ENCODE measurements at regions not wholly inside any gene's neighbourhood (a gene's known extent, or its start where the extent isn't known, plus 50 kb on each side); places are given as distances from the start of the nearest gene placed in this dataset.
"Not testable (repeated sequence)": the region's sequence is repeated elsewhere in the genome, so short reads cannot be mapped to it uniquely, and the experiment has no call there.

DNA sequence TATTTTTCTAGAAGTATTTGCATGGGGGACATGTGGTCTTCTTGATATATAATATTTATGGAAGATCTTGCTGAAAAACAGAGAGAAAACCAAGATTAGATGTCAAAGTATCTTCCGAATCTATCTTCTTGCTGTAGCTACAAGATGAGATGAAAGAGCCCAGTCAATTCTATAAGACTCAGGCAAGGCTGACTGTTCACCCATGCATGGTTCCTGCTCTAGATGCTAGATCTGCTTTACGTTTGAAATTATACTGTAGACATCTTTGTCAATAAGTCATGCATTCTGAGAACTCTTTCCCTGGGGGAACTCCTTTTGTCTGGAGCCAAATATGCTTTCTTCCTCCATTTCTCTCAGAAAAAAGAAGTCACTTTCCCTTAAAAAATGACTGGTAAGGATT, 1292.0 kb downstream of the XPNPEP1 start:
- no peak for DNase-seq

DNA sequence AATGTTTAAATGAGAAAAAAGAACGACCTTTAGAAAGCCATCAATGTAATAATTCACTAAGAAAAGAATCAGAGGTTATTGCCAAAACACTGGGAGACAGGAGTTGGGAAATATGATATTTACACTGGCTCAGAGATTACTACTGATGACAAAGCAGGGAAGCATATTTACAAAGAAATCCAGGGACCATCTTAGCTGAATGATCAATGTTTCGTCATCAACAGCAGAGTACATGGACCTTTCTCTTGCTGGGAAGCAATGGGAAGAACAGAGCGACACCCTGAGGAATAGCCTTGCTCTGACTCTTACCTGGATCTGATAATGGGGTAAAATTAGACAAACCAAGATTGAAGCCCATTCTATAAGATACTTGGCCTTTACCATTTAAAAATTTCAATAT, 1293.5 kb downstream of the XPNPEP1 start:
- DNase-seq: no peak

DNA sequence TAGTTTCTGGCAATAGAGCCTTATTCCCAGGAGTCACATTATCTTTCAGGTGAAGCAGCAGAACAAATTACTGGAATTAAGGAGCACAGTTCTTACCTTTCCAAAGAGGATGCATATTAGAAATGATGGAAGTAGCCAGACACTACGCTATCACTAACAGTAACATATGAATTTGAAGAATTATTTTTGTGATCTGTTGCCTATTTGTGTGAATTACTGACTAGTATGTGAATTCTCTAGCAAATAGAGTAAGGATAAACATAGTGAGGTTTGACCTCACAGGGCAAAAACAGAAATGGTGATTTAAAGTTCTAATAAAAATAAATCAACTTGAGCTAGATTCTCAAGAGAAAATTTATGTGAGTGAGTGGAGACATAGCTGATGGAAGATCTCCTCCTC, 1299.3 kb downstream of the XPNPEP1 start:
- no peak for DNase-seq

DNA sequence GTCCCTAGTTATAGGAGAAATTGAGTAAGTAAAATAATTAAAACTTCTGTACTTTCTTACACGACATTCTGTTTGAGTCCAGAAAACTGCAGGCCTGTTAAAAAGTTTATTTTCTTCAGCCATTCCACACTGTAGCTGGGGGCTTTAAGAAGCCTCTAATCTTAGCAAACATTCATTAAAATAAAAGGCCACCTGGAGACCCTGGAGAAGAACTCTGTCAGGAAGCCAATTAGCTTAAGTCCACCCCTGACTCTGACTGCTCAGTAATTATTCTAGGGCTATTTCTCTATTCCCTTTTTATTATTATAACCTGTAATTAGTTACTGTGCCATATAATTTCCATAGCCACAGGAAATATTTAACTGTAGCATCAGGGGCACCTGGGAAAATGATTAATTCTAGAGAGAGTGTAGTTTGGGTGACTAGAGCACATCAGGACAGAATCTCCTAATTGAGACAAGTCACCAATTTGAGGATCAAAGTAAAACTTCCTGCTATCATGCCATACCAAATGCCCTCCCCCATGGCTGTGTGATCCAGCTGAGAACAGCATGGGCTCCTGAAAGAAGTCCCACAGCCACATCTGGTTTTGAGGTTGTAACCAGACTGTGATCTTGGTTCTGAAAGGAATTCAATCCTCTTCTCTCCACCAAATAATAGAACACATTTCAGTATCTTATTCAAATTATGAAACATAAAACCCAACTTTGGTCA, 1302.3 kb downstream of the XPNPEP1 start:
- DNase-seq: no peak

DNA sequence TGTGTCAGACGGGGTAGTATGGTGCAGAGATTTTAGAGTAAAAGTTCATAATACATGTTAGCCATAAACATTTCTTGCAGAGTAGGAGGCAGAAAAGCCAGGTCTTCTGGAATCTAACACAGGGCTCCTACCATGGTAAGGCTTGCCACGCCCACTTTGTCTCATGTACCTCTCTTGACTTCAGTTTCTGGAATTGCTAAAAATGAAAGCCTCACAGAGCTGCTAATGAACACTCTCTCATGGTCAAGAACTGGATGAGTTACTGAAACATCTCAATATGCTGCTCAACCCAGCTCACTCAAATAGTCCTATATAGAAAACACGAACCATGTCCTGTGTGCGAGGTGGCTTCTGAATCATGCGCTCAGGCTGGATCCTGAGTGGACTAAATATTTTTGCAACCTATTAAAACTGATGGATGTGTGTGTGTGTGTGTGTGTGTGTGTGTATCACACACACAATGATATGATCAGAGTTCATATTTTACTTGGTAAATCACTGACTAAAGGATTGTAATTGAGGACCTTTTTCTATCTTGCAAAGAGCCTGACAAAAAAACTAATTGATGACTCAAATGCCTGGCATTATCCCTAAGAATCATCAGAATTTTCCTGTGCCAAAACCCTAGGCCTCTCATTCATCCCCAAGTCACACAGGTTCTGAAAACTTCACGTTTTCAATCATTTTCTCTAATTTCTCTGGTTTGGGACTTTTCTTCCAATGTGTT, 1306.6 kb downstream of the XPNPEP1 start:
- DNase-seq: no peak

DNA sequence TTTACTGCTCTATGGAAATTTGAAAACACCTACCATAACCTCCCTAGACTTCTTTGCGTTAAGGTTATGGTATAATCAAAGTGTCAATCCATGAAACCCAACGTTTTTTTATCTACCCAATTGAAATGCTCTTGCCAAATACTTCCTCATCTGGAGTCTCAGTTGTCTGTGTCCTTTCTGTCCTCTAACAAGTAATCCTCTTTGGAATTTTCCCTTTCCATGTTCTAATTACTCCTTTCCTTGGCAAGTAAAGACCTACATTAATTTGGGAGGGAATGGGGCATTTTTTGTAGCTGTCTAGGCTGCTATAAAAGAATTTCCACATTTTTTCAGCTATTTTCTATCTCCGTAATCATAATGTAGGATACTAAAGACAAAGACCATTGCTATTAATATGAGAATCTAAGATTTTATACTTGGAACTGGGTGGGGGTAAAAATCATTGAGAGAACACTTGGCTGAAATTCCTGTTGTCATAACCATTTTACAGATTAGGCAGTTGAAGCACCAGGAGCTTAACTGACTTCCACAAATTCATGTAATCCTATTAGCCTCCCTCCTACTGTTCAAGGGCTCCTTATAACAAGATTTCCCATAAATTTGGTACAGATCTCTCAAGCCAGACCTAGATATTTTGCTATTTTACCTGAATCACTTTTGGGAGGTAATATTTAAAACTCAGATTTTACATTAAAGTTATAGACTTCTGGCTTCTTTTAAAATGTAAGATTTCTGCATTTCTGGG, 1307.6 kb downstream of the XPNPEP1 start:
- DNase-seq: no peak

DNA sequence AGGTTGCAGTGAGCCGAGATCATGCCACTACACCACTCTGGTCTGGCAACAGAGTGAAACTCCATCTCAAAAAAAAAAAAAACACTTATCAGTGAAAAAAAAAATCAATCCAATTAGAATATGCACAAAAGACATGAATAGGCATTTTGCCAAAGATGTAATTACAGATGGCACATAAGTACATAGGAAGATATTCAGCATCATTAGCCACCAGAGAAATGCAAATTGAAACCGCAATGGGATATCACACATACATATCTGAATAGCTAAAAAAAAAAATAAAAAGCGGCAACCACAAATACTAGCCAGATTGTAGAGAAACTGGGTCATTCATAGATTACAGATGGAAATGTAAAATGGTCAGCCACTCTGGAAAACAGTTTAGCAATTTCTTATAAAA, 1310.8 kb downstream of the XPNPEP1 start:
- DNase-seq: no peak

DNA sequence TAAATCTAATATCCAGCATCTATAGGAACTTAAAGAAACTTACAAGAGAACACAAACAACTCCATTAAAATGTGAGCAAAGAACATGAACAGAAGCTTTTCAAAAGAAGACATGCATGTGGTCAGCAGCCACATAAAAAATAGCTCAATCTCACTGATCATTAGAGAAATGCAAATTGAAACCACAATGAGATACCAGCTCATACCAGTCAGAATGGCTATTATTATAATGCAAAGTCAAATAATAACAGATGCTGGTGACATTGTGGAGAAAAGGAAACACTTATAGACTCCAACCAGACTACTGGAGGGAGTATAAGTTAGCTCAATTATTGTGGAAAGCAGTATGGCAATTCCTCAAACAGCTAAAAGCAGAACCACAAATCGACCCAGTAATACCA, 1314.5 kb downstream of the XPNPEP1 start:
- no peak for DNase-seq

DNA sequence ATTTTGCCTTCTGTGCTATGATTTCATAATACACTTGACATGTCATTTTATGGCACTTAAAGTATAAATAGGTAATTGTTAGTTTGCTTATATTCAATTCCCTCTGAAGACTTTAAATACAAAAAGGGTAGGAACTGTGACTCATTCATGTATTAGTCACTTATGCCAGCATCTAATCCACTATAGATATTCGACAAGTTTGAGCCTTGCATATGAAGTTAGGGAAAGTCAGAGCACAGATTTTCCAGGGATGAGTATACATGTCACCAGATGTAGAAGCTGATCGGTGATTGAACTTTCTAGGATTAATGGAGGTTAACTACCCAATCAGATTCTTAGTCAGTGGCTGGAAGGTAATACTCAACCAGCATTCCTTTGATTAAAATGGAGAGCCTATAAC, 1321.5 kb downstream of the XPNPEP1 start:
- DNase-seq: no peak

DNA sequence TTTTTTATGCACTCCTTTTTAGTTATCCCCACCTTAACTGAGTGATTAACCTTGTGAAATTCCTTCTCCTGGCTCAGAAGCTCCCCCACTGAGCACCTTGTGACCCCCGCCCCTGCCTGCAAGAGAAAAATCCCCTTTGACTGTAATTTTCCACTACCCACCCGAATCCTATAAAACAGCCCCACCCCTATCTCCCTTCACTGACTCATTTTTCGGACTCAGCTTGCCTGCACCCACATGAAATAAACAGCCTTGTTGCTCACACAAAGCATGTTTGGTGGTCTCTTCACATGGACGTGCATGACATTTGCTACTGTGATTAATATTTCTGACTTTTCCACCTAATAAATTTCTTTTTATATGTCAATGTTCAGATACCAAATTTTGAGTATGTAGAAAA, 1322.8 kb downstream of the XPNPEP1 start:
- DNase-seq: not testable (repeated sequence)

DNA sequence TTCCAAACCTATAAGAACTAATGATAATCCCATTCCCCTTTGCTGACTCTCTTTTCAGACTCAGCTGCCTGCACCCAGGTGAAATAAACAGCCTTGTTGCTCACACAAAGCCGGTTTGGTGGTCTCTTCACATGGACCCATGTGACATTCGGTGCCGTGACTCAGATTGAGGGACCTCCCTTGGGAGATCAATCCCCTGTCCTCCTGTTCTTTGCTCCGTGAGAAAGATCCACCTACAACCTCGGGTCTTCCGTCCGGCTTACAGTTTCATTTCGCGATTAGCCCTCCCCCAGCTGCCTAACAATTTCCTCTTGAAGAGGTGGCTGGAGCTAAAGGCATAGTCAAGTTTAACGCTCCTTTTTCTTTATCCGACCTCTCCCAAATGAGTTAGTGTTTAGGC, 1324.0 kb downstream of the XPNPEP1 start:
- not testable (repeated sequence) for DNase-seq

DNA sequence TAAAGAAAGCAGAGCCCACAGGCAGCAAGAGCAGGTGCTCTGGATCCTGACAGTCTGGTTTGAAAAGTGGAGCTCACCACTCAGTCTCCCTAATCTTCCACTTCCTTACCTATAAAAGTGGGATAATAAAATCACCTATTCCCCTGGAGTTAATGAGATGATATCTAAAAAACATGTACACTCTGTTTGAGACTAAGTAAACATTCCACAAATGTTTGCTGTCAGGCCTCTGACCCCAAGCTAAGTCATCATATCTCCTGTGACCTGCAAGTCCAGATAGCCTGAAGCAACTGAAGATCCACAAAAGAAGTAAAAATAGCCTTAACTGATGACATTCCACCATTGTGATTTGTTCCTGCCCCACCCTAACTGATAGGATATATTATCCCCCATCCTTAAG, 1324.5 kb downstream of the XPNPEP1 start:
- no peak for DNase-seq

DNA sequence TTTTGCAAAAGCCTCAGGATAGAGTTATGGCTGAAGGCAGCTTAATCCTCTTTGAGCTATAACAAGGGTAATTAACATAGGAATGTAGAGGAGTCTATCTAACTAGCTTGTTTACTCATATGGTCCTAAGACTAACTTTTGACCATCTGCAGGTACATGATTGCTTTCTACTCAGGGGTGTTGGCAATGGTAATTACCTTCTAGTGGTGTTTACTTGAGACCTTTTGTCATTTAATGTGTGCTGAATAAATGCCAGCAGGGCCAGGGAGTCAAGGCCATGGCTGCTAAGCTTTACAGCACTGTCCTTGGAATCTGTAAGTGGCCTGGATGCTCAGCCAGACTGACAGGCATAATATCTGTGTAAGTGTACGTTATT, 1325.0 kb downstream of the XPNPEP1 start:
- no peak for DNase-seq

DNA sequence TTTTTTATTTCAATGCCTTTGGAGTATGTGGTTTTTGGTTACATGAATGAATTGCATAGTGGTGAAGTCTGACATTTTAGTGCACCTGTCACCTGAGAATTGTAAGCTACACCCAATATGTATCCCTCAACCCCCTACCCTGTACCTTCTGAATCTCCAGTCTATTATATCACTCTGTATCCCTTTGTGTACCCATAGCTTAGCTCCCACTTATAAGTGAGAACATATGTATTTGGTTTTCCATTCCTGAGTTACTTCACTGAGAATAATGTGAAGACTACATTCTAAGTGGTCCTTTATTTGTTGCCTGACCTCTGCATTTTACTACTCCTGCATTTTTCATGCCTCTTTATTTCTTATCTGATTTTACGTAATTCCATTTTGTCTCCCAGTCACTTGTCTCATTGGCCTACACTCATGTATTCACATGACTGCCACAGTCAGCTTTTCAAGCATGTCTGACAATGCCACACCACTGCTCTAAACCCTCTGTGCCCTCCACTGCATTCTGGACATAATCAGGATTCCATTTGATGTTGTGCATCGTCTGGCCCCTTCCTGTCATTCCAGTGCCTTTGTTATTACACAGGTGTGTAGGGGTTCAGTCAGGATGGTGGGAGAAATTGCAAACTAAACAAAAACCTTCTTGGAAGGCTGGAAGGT, 1325.5 kb downstream of the XPNPEP1 start:
- DNase-seq: no peak

DNA sequence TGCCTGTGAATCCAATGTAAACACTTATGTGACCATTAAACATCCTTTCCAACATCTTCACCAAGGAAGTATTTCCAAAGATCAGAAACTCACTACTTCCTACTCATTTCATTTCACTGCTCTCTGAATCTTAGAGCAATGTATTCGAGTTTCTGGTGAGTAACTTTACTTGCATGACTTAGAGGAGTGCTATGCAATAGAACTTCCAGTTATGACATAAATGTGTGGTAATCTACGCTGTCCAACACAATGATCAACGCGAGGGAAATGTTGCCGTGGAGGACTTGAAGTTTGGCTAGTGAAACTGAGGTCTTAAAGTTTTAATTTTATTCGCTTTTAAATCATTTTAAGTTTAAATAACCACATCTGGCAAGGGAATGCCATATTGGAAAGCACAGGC, 1326.3 kb downstream of the XPNPEP1 start:
- DNase-seq: no peak

DNA sequence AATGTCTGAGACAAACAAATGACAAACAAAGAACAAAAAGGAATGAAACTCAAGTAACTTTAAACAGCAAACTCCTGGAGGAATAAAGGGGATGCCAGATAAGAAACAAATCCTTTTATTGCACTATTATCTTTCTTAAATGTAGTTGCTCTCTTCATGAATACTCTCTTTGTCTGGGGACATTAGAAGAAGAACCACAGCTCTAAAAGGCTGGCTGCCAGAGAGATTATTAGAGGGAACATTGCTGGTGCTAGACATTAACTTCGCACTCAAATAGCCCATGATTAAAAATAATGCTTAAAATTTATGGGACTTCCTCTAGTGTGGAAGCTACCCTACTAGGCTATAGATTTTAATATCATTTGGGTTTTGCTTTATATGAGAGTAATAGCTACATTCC, 1330.4 kb downstream of the XPNPEP1 start:
- no peak for DNase-seq

DNA sequence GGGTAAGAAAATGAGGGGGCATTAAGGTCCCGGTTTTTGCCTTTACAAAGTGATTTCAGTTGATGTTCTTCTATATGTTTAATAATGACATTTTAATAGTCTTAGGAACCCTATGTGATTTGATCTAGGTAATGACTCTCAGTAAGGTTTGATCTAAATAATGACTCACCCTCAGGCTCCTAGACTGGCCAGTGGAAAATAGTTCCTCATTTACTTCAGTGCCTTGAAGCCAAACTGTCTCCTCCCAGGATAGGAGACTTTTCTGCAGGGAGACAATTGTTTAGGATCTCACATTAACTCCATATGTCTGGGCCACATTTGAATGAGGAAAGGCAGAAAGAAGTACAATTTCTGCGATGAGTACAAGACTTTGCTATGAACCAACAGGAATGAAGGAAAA, 1331.9 kb downstream of the XPNPEP1 start:
- DNase-seq: no peak

DNA sequence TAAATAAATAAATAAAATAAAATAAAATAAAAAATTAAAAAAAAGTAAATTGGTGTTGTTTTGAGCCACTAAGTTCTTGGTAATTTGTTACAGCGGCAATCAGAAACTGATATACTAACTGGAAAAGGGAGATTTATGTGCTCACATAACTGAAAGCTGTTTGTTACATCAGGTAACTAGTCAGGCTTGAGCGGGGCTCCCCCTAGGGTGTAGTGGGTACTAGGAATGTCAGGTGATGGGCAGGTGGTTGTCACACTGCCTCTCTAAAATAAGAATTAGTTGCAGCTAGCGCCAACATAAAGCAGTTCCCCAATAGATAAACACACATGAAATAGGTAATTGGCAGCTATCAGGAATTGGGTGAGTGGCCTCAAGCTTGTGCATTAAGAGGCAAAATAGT, 1336.9 kb downstream of the XPNPEP1 start:
- DNase-seq: no peak

DNA sequence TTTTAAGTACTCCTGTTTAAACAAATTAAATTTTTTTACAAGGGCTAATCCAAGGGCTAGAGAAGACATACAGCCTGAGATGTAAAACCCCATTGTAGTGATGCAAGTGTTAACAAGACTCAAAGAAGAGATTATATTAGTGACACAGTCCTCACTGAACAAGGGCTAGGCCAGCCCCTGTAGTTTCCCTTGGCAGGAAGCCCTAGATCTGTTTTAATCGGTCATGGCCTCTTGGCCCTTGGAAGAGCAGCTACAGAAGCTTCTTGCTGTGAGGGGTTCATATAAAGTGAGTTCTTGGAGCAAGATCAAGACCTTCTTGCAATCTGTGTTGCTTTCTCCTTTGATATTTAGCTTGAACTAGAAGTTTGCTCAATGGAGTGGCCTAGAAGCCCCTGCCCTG, 1339.4 kb downstream of the XPNPEP1 start:
- DNase-seq: peak; percentile 8

DNA sequence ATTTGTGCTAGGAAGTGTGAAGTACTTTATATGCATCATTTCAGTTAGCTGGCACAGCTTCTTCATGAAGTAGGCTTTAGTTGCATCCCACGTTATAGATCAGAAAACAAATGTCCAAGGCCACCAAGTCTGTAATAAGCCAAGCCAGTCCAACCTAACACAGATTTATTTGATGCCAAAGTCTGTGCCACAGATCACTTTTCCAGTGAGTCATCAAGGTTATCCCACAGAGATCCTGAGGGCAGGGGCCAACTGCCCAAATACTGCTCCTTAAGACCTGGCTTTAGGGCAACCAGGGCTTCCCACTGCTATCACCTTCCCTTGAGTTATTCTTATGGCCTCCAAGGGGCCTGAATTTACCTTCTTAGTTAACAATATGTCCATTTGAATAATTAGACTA, 1340.4 kb downstream of the XPNPEP1 start:
- DNase-seq: no peak

DNA sequence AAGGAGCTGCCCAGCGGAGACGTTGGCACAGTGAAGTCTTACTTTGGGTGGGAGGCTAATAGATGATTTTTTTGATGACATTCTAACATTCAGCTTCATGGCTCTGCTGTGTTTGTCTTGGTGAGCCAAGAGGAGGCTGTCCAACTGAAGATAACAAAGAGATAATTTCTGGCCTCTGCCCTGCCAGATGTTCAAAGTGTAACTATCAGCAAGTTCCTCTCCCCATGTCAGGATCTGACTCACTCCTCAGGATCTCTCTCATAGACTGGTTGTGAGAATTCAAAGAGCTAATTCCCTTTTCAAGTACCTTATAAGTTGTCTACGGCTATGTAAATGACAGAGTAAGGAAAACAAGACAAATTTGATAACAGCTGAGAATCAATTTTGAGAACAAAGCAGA, 1340.9 kb downstream of the XPNPEP1 start:
- peak; percentile 70 for DNase-seq

DNA sequence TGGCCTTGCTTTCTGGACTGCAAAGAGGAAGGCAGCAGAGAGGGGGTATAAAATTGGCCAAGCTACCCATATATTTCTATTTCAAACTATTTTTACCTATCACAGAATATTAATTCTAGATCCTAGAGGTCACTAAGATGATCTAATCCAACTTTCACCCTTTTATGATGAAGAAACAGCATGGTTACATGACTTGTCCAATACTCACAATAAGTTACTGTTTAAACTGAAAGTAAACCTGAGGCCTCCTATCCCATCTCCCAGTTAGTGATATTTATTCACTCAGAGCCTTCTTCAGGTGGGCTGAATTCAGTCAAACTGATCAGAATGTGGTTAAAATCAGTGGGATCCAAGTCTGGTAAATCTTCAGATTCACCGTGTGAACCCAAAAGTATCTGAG, 1345.1 kb downstream of the XPNPEP1 start:
- no peak for DNase-seq

DNA sequence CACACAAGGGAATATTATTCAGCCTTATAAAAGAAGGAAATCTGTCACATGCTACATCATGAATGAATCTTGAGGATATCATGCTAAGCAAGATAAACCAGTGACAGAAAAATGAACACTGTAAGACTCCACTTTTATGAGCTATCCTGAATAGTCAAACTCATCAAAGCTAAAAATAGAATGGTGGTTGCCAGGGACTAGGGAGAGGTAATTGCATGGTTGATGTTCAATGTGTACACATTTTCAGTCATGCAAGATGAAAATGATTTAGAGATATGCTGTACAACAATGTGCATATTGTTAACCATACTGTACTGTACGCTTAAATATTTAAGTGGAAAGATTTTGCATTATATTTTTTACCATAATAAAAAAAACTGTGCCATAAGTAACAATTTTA, 1349.1 kb downstream of the XPNPEP1 start:
- no peak for DNase-seq

DNA sequence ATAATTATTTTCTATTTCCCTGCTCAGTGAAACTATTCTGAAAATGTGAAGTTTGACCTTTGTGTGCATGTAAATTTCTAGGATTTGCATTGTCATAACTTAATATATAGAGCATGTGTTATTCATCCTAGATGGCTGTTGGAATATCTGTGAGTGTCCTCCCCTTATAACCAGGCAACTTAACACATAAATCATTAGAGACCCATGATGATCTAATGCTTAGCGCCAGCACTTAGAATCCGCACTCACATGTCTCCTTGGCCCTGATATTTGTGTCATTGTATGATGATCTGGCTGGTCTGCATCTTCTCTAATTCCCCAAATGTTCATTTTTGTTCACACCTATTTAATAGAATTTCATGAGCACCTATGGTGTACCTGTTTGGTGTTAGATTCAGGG, 1354.5 kb downstream of the XPNPEP1 start:
- no peak for DNase-seq

Data from hematopoietic multipotent progenitor cell treated with erythropoietin and hydrocortisone succinate and interleukin-3 and kit ligand, for 4 days (in vitro differentiated cells).